ENCODE measurements at regions not wholly inside any gene's neighbourhood (a gene's known extent, or its start where the extent isn't known, plus 50 kb on each side); places are given as distances from the start of the nearest gene placed in this dataset.

- no peak for TF ChIP-seq CTCF (IDR thresholded peaks at IDR 0.05)
- intact Hi-C loops (cut with micrococcal nuclease): no loop called here
- H3K36me3 ChIP-seq (replicated peaks in 1 of 2; ENCODE audit: control insufficient read depth in 1 of 2, insufficient read depth in 2 of 2, low read length in 2 of 2): no peaks in the 10 kb centered on the region
- no CpG with 5 or more reads among the region's 3 CpGs for WGBS (ENCODE audit: insufficient coverage)
- H3K36me3 Mint-ChIP-seq: no peaks in the 10 kb centered on the region
- no peak overlapping the region for H3K27ac ChIP-seq (ENCODE audit: low read depth in 1 of 2, low read length in 2 of 2)
- DNase-seq: no peak
- no peaks in the 10 kb centered on the region for H3K4me1 Mint-ChIP-seq
- H4K20me1 ChIP-seq (ENCODE audit: insufficient read depth, low read length): no peaks in the 10 kb centered on the region
- H3K9me3 ChIP-seq (replicated peaks in 1 of 2; ENCODE audit: control insufficient read depth in 1 of 2, insufficient read depth in 1 of 2, low read length in 2 of 2): no peaks in the 10 kb centered on the region
- H3K4me2 ChIP-seq (replicated peaks; ENCODE audit: extremely low read depth, low read length, poor library complexity, severe bottlenecking): no peak overlapping the region
- H3K9me3 Mint-ChIP-seq: peaks cover 0 to 4% (median 0%) of the 10 kb centered on the region in 7 donors
- no peak overlapping the region for H3K4me3 Mint-ChIP-seq
- no peaks in the 10 kb centered on the region for H3K27me3 ChIP-seq (ENCODE audit: control insufficient read depth in 2 of 2, insufficient read depth in 2 of 2, low read length in 2 of 2)
- H3K4me3 ChIP-seq (replicated peaks in 1 of 3; ENCODE audit: low read depth in 2 of 3, low read length in 3 of 3): no peak overlapping the region
- H3K27me3 Mint-ChIP-seq (ENCODE audit: low read depth in 3 of 3): no peaks in the 10 kb centered on the region
- H2AFZ ChIP-seq (ENCODE audit: insufficient read depth, low read depth, low read length, poor library complexity, severe bottlenecking): no peak overlapping the region
- no peaks in the 10 kb centered on the region for H3K4me1 ChIP-seq (ENCODE audit: control insufficient read depth in 1 of 2, insufficient read depth in 2 of 2, low read length in 2 of 2)
- no peak overlapping the region for H3K9ac ChIP-seq (ENCODE audit: insufficient read depth, low read length, poor library complexity, severe bottlenecking)
- no peak overlapping the region for H3K27ac Mint-ChIP-seq
- H3K79me2 ChIP-seq (ENCODE audit: insufficient read depth, low read length): no peaks in the 10 kb centered on the region
Observed at GRCh38 chr4:181863856-181864255, 379.3 kb upstream of the TENM3 start.

- H3K4me3 Mint-ChIP-seq: no peak overlapping the region
- H3K36me3 Mint-ChIP-seq: no peaks in the 10 kb centered on the region
- H3K9me3 Mint-ChIP-seq: peaks cover 0 to 2% (median 0%) of the 10 kb centered on the region in 7 donors
- intact Hi-C loops (cut with micrococcal nuclease): no loop called here
- H3K4me1 Mint-ChIP-seq: no peaks in the 10 kb centered on the region
- WGBS (ENCODE audit: insufficient coverage): no CpG with 5 or more reads among the region's 1 CpG
- DNase-seq: no peak
- Histone ChIP-seq H3K79me2 (ENCODE audit: insufficient read depth, low read length) (no peaks in the 10 kb centered on the region), H3K9me3 (replicated peaks in 1 of 2; ENCODE audit: control insufficient read depth in 1 of 2, insufficient read depth in 1 of 2, low read length in 2 of 2) (no peaks in the 10 kb centered on the region), H3K4me3 (replicated peaks in 1 of 3; ENCODE audit: low read depth in 2 of 3, low read length in 3 of 3) (no peak overlapping the region), H3K4me1 (ENCODE audit: control insufficient read depth in 1 of 2, insufficient read depth in 2 of 2, low read length in 2 of 2) (no peaks in the 10 kb centered on the region), H4K20me1 (ENCODE audit: insufficient read depth, low read length) (no peaks in the 10 kb centered on the region), H2AFZ (ENCODE audit: insufficient read depth, low read depth, low read length, poor library complexity, severe bottlenecking) (no peak overlapping the region), H3K9ac (ENCODE audit: insufficient read depth, low read length, poor library complexity, severe bottlenecking) (no peak overlapping the region), H3K27ac (ENCODE audit: low read depth in 1 of 2, low read length in 2 of 2) (no peak overlapping the region), H3K4me2 (replicated peaks; ENCODE audit: extremely low read depth, low read length, poor library complexity, severe bottlenecking) (no peak overlapping the region), H3K27me3 (ENCODE audit: control insufficient read depth in 2 of 2, insufficient read depth in 2 of 2, low read length in 2 of 2) (no peaks in the 10 kb centered on the region), H3K36me3 (replicated peaks in 1 of 2; ENCODE audit: control insufficient read depth in 1 of 2, insufficient read depth in 2 of 2, low read length in 2 of 2) (no peaks in the 10 kb centered on the region)
- no peak overlapping the region for H3K27ac Mint-ChIP-seq
- H3K27me3 Mint-ChIP-seq (ENCODE audit: low read depth in 3 of 3): no peaks in the 10 kb centered on the region
- no peak for TF ChIP-seq CTCF (IDR thresholded peaks at IDR 0.05)
Observed at GRCh38 chr4:181870326-181870725, 372.9 kb upstream of the TENM3 start.

Measured in CD14-positive monocyte (primary cell).